SJCRH30 (cell line): ENCODE measurements at regions not wholly inside any gene's neighbourhood (a gene's known extent, or its start where the extent isn't known, plus 50 kb on each side); places are given as distances from the start of the nearest gene placed in this dataset.

Source experiments
- DNase-seq, 2 experiments: peaks; one replicate each; pipeline ENCODE4 v3.0.0-alpha.2; 2015 to 2020
- H3K27ac ChIP-seq: fragments of 250-450 bp; sonication (Bioruptor Pico); 2 replicates; pipeline ENCODE4 v1.5.1; 2020; ENCODE audit warnings: mild to moderate bottlenecking, moderate library complexity
- H3K27me3 ChIP-seq: fragments of 250-450 bp; sonication (Bioruptor Pico); 2 replicates; pipeline ENCODE4 v1.5.1; 2020; ENCODE audit warnings: mild to moderate bottlenecking, moderate library complexity
- H3K36me3 ChIP-seq: fragments of 250-450 bp; sonication (Bioruptor Pico); 2 replicates; pipeline ENCODE4 v1.5.1; 2020; ENCODE audit warnings: mild to moderate bottlenecking, moderate library complexity
- H3K4me1 ChIP-seq: fragments of 250-450 bp; sonication (Bioruptor Pico); 2 replicates; pipeline ENCODE4 v1.5.1; 2020; ENCODE audit warnings: mild to moderate bottlenecking, moderate library complexity
- H3K4me3 ChIP-seq: fragments of 250-450 bp; sonication (Bioruptor Pico); 2 replicates; pipeline ENCODE4 v1.5.1; 2020; ENCODE audit warnings: mild to moderate bottlenecking, moderate library complexity
- H3K9me3 ChIP-seq: fragments of 250-450 bp; sonication (Bioruptor Pico); replicated peaks from 2 replicates; pipeline ENCODE4 v1.5.1; 2020; ENCODE audit warnings: mild to moderate bottlenecking, moderate library complexity

GRCh38 chr21:31557421-31558188 lies 101.9 kb upstream of the SOD1 start:
- H3K4me3 ChIP-seq, result peak overlapping the region; percentile 72

GRCh38 chr21:31556662-31557061 lies 102.8 kb upstream of the SOD1 start:
- no peak overlapping the region for H3K4me3 ChIP-seq
- no peaks in the 10 kb centered on the region for H3K4me1 ChIP-seq
- no peaks in the 10 kb centered on the region for H3K9me3 ChIP-seq
- H3K27me3 ChIP-seq, result no peaks in the 10 kb centered on the region; the same call in 1 of the 2 replicates
- DNase-seq, result no peak
- H3K36me3 ChIP-seq, result no peaks in the 10 kb centered on the region
- H3K27ac ChIP-seq, result no peak overlapping the region

More at GRCh38 chr21:31557421-31558188, 101.9 kb upstream of the SOD1 start:
- H3K4me1 ChIP-seq, result no peaks in the 10 kb centered on the region
- H3K27ac ChIP-seq, result no peak overlapping the region
- peak in 1 of 2 experiments; percentile 34 for DNase-seq
- H3K9me3 ChIP-seq, result no peaks in the 10 kb centered on the region
- H3K36me3 ChIP-seq, result no peaks in the 10 kb centered on the region
- no peaks in the 10 kb centered on the region; the same call in 1 of the 2 replicates for H3K27me3 ChIP-seq

GRCh38 chr21:31555741-31556191 lies 103.7 kb upstream of the SOD1 start:
- Histone ChIP-seq H3K27ac (no peak overlapping the region), H3K4me3 (no peak overlapping the region), H3K9me3 (no peaks in the 10 kb centered on the region), H3K27me3 (no peaks in the 10 kb centered on the region; the same call in 1 of the 2 replicates), H3K36me3 (no peaks in the 10 kb centered on the region), H3K4me1 (no peaks in the 10 kb centered on the region)
- no peak for DNase-seq

- DNase-seq, result no peak
Observed at GRCh38 chr21:31554511-31555022, 104.9 kb upstream of the SOD1 start.

DNA sequence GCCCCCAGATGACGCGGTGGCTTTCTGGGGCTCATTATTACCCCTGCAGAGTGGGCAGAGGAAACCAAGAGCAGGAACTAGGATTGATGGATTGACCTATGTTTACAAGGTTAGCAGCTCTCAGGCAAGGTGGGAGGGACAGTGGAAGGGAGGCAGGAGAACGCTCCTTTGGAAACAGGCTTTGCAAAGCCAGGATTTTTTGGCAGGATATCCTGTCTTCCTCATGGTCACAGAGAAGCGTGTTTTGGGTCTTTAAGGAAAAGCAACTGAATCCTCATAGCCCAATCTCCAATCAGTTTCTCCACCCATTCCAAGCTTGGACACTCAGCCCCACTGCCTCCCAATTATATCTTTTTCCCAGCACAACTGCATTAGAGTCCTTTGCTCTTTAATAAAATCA lies 105.6 kb upstream of the SOD1 start:
- H3K27ac ChIP-seq, result no peak overlapping the region
- no peaks in the 10 kb centered on the region; the same call in 1 of the 2 replicates for H3K27me3 ChIP-seq
- H3K9me3 ChIP-seq, result no peaks in the 10 kb centered on the region
- H3K36me3 ChIP-seq, result no peaks in the 10 kb centered on the region
- DNase-seq, result no peak
- no peak overlapping the region for H3K4me3 ChIP-seq
- H3K4me1 ChIP-seq, result no peaks in the 10 kb centered on the region

More at GRCh38 chr21:31554511-31555022, 104.9 kb upstream of the SOD1 start:
- H3K9me3 ChIP-seq, result no peaks in the 10 kb centered on the region
- no peaks in the 10 kb centered on the region for H3K36me3 ChIP-seq
- H3K4me1 ChIP-seq, result no peaks in the 10 kb centered on the region
- H3K4me3 ChIP-seq, result no peak overlapping the region
- no peaks in the 10 kb centered on the region; the same call in 1 of the 2 replicates for H3K27me3 ChIP-seq
- no peak overlapping the region for H3K27ac ChIP-seq

GRCh38 chr21:31553461-31553860 lies 106.0 kb upstream of the SOD1 start:
- Histone ChIP-seq H3K27me3 (no peaks in the 10 kb centered on the region; the same call in 1 of the 2 replicates), H3K9me3 (no peaks in the 10 kb centered on the region), H3K36me3 (no peaks in the 10 kb centered on the region), H3K27ac (no peak overlapping the region), H3K4me1 (no peaks in the 10 kb centered on the region), H3K4me3 (no peak overlapping the region)
- no peak for DNase-seq

DNA sequence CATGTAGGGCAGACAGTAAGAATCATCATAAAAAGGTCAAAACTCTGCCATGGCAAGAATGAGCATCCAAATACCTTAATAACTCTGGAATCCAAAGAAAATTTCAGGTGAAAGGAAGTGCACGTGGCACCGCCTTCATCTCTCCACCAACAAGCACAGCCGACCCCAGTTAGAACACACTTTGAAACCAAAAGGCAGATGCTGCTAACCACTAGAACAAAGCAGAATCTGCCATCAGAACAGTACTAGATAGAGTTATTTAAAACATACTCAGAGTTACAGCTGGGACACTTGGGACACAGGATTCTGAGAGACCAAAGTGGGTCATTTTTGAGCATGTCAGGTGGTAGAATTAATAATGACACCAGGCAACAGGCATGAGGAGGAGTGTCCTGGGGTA lies 106.7 kb upstream of the SOD1 start:
- H3K4me3 ChIP-seq, result no peak overlapping the region
- H3K9me3 ChIP-seq, result no peaks in the 10 kb centered on the region
- no peak for DNase-seq
- H3K27ac ChIP-seq, result no peak overlapping the region
- no peaks in the 10 kb centered on the region for H3K4me1 ChIP-seq
- H3K36me3 ChIP-seq, result no peaks in the 10 kb centered on the region
- H3K27me3 ChIP-seq, result no peaks in the 10 kb centered on the region; the same call in 1 of the 2 replicates

DNA sequence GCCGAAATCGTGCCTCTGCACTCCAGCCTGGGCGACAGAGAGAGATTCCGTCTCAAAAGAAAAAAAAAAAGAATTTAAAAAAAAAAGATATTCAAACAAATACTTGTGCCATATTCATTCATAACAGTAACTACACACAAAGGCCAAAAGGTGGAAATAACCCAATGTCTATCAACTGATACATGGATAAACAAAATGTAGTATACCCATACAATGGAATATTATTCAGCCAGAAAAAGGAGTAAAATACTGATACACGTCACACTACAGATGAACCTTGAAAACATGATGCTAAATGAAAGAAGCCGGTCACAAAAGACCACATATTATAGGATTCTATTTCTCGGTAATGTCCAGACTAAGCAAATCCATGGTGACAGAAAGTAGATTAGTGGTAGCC lies 109.4 kb upstream of the SOD1 start:
- no peak for DNase-seq
- Histone ChIP-seq H3K9me3 (no peaks in the 10 kb centered on the region), H3K36me3 (no peaks in the 10 kb centered on the region), H3K4me1 (no peaks in the 10 kb centered on the region), H3K4me3 (no peak overlapping the region), H3K27ac (no peak overlapping the region), H3K27me3 (no peaks in the 10 kb centered on the region)

GRCh38 chr21:31548688-31549087 lies 110.8 kb upstream of the SOD1 start:
- DNase-seq, result no peak
- Histone ChIP-seq H3K36me3 (no peaks in the 10 kb centered on the region), H3K4me1 (no peaks in the 10 kb centered on the region), H3K9me3 (no peaks in the 10 kb centered on the region), H3K27ac (no peak overlapping the region), H3K4me3 (no peak overlapping the region), H3K27me3 (no peaks in the 10 kb centered on the region)

- Histone ChIP-seq H3K9me3 (no peaks in the 10 kb centered on the region), H3K4me3 (no peak overlapping the region), H3K36me3 (no peaks in the 10 kb centered on the region), H3K27ac (no peak overlapping the region), H3K4me1 (no peaks in the 10 kb centered on the region), H3K27me3 (no peaks in the 10 kb centered on the region)
- DNase-seq, result no peak
Observed at GRCh38 chr21:31546443-31547170, 112.9 kb upstream of the SOD1 start.

- no peaks in the 10 kb centered on the region for H3K27me3 ChIP-seq
- no peaks in the 10 kb centered on the region for H3K36me3 ChIP-seq
- no peak for DNase-seq
- H3K4me3 ChIP-seq, result no peak overlapping the region
- no peak overlapping the region for H3K27ac ChIP-seq
- no peaks in the 10 kb centered on the region for H3K4me1 ChIP-seq
- no peaks in the 10 kb centered on the region for H3K9me3 ChIP-seq
Observed at GRCh38 chr21:31545036-31545435, 114.5 kb upstream of the SOD1 start.

DNA sequence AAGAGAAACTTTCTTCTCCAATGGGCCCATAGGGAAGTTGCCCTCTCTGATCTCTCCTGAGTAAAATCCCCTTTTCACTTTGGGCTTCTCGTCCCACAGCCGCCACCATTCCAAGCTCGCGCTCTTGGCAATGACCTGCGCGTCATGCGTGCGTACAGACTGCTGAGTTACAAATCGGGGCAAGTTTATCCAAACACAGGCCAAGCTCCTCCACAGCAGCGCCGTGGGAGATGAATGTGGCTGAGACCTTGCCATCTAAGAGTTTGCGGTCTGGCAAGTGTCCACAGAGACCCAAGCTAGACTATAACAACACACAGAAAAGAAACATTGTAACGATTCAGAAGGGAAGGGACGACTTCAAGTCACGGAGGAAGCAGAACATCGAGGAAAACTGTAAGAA lies 116.3 kb upstream of the SOD1 start:
- no peaks in the 10 kb centered on the region for H3K9me3 ChIP-seq
- H3K27ac ChIP-seq, result no peak overlapping the region
- H3K27me3 ChIP-seq, result no peaks in the 10 kb centered on the region
- H3K4me3 ChIP-seq, result peak overlapping the region; percentile 31
- H3K36me3 ChIP-seq, result no peaks in the 10 kb centered on the region
- DNase-seq, result peak; percentile 21 to 61
- no peaks in the 10 kb centered on the region for H3K4me1 ChIP-seq

DNA sequence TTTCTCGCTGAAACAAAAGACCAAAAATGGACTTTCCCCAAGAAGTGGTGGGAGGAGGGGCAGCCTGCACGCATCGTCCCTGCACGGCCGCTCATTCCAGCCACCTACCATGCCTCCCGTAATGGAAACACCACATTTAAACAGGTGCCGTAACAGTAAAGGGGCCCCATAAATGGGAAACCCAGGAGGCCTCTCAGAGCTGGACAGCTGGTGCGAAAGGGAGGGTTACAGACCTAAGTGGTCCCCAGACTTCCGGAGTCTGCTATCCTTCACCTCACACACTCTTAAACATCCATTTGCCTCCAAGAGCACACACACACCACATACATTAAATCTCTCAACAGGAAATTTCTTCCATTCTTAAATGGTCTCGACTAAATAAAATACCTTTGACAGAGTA lies 120.7 kb upstream of the SOD1 start:
- DNase-seq, result peak; percentile 78 to 89
- Histone ChIP-seq H3K27me3 (no peaks in the 10 kb centered on the region), H3K36me3 (no peaks in the 10 kb centered on the region), H3K9me3 (no peaks in the 10 kb centered on the region), H3K4me3 (peak overlapping the region; percentile 10; the same call in 1 of the 2 replicates), H3K4me1 (no peaks in the 10 kb centered on the region), H3K27ac (peak overlapping the region; percentile 11; the same call in 1 of the 2 replicates)

GRCh38 chr21:31537872-31538576 lies 121.5 kb upstream of the SOD1 start:
- DNase-seq, result peak in 1 of 2 experiments; percentile 42
- no peaks in the 10 kb centered on the region for H3K4me1 ChIP-seq
- H3K36me3 ChIP-seq, result no peaks in the 10 kb centered on the region
- H3K4me3 ChIP-seq, result no peak overlapping the region
- no peaks in the 10 kb centered on the region for H3K27me3 ChIP-seq
- H3K9me3 ChIP-seq, result no peaks in the 10 kb centered on the region
- peak overlapping the region; percentile 11; the same call in 1 of the 2 replicates for H3K27ac ChIP-seq
